Pancreas (tissue), 10 donors: ENCODE measurements at regions not wholly inside any gene's neighbourhood (a gene's known extent, or its start where the extent isn't known, plus 50 kb on each side); places are given as distances from the start of the nearest gene placed in this dataset.
"Not testable (repeated sequence)": the region's sequence is repeated elsewhere in the genome, so short reads cannot be mapped to it uniquely, and the experiment has no call there.

ENCODE experiments used
- ATAC-seq, 4 donors: fragments of 200-7000 bp; cut with Tn5 transposase; one replicate each; pipeline versions ENCODE4 v1.8.0 to v1.9.1; 2020; ENCODE audit warnings: mild to moderate bottlenecking in 4 of 4, moderate library complexity in 4 of 4
- DNase-seq, 6 donors: peaks; one replicate each; pipeline ENCODE4 v3.0.0-alpha.2; 2020
- FAIRE-seq: peaks from 2 replicates; lab custom pipeline; 2012; peaks lifted over from hg19 to GRCh38; lab: Jason Lieb, UNC
- H3K27ac ChIP-seq, 4 donors: fragments of 200-600 bp; sonication (generic); 1 replicate in 3 of 4; 2 replicates in 1 of 4; pipeline versions ENCODE4 v1.5.0 to v1.8.0; 2020
- H3K27me3 ChIP-seq, 4 donors: fragments of 200-600 bp; one replicate each; pipeline ENCODE4 v1.8.0; 2021
- H3K36me3 ChIP-seq, 3 donors: fragments of 200-600 bp; sonication (generic) in 1 of 3; one replicate each; pipeline versions ENCODE4 v1.5.0 to v1.8.0; 2020 to 2021
- H3K4me1 ChIP-seq, 3 donors: fragments of 200-600 bp; one replicate each; pipeline ENCODE4 v1.8.0; 2021
- H3K4me3 ChIP-seq, 4 donors: fragments of 200-600 bp; sonication (generic) in 2 of 4; one replicate each; pipeline versions ENCODE4 v1.5.0 to v1.8.0; 2020 to 2021
- H3K9me3 ChIP-seq, 4 donors: fragments of 200-600 bp; one replicate each; pipeline ENCODE4 v1.8.0; 2021
- WGBS, 2 donors: extraction: QIAGEN DNeasy Blood & Tissue Kit; methylation state at CpG; one replicate each; pipeline ENCODE4 v1.1.7; 2013; 5-methylcytosine and 5-hydroxymethylcytosine counted together
- intact Hi-C, 3 donors: fragments of 100-400 bp; cut with DNase I; formaldehyde crosslinking; loops; one replicate each; pipeline versions ENCODE4 v1.11.1 to v1.14.2; 2022
- TF ChIP-seq, protein P1 (sequence below), 4 donors: fragments of 200-600 bp; sonication (generic) in 3 of 4; IDR thresholded peaks; one replicate each; pipeline versions ENCODE4 v1.5.0 to v1.8.0; 2021; ENCODE audit warnings: antibody characterized with exemption in 4 of 4
- donor health status: healthy with polysubstance abuse.
- donor health status: DM: no; HTN: no; CAD: no; lungs with moderate emphysema.
- donor health status: DM: no; HTN: no; CAD: no.
- donor health status: control.
- donor health status: control.
- donor health status: Bipolar disorder and iron deficiency.
- donor health status: DM: yes; HTN: yes; CAD: no.
- donor health status: DM: no; HTN: no; CAD: no.
- donor health status: DM: no; HTN: no; CAD: no.
- donor health status: DM: yes; HTN: yes; CAD: no.

DNA sequence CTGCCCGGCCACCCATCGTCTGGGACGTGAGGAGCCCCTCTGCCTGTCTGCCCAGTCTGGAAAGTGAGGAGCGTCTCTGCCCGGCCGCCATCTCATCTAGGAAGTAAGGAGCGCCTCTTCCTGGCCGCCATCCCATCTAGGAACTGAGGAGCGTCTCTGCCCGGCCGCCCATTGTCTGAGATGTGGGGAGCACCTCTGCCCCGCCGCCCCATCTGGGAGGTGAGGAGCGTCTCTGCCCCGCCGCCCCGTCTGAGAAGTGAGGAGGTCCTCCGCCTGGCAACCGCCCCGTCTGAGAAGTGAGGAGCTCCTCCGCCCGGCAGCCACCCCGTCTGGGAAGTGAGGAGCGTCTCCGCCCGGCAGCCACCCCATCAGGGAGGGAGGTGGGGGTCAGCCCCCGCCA, 56.4 kb upstream of the ZNF746 start:
- H3K27ac ChIP-seq, H3K4me1 ChIP-seq, intact Hi-C loops, H3K4me3 ChIP-seq, FAIRE-seq, ATAC-seq, H3K9me3 ChIP-seq, H3K27me3 ChIP-seq: not testable (repeated sequence)
- 98% methylated on average over 26 to 27 of the region's 27 CpGs for WGBS, 2 donors
- peaks cover 4 to 37% (median 6%) of the 10 kb centered on the region in 3 donors for H3K36me3 ChIP-seq
- peak in 1 of 6 donors; percentile 58 for DNase-seq

GRCh38 chr7:149552799-149553198, 55.2 kb upstream of the ZNF746 start:
- Histone ChIP-seq H3K4me1 (no peaks in the 10 kb centered on the region), H3K27ac (no peak overlapping the region), H3K9me3 (no peaks in the 10 kb centered on the region), H3K4me3 (no peak overlapping the region), H3K36me3 (peaks cover 8 to 49% (median 15%) of the 10 kb centered on the region in 3 donors), H3K27me3 (no peaks in the 10 kb centered on the region)
- FAIRE-seq (no peak), DNase-seq (no peak), ATAC-seq (no peak)
- intact Hi-C loops = no loop called here
- 96% methylated on average over 3 of the region's 3 CpGs for WGBS, 2 donors
- TF ChIP-seq, protein P1, sequence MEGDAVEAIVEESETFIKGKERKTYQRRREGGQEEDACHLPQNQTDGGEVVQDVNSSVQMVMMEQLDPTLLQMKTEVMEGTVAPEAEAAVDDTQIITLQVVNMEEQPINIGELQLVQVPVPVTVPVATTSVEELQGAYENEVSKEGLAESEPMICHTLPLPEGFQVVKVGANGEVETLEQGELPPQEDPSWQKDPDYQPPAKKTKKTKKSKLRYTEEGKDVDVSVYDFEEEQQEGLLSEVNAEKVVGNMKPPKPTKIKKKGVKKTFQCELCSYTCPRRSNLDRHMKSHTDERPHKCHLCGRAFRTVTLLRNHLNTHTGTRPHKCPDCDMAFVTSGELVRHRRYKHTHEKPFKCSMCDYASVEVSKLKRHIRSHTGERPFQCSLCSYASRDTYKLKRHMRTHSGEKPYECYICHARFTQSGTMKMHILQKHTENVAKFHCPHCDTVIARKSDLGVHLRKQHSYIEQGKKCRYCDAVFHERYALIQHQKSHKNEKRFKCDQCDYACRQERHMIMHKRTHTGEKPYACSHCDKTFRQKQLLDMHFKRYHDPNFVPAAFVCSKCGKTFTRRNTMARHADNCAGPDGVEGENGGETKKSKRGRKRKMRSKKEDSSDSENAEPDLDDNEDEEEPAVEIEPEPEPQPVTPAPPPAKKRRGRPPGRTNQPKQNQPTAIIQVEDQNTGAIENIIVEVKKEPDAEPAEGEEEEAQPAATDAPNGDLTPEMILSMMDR (IDR thresholded peaks at IDR 0.05) = no peak
